KMS-11 (cell line): ENCODE measurements at regions not wholly inside any gene's neighbourhood (a gene's known extent, or its start where the extent isn't known, plus 50 kb on each side); places are given as distances from the start of the nearest gene placed in this dataset.
"Not testable (repeated sequence)": the region's sequence is repeated elsewhere in the genome, so short reads cannot be mapped to it uniquely, and the experiment has no call there.

ENCODE experiments used
- H2AFZ ChIP-seq: fragments of 200-600 bp; sonication (generic); 2 replicates; pipeline ENCODE4 v1.6.1; 2016; ENCODE audit warnings: antibody characterized with exemption, mixed run types, low read depth
- H3K27ac ChIP-seq: fragments of 200-600 bp; sonication (generic); 2 replicates; pipeline ENCODE4 v1.6.1; 2016; ENCODE audit warnings: mild to moderate bottlenecking, mixed run types
- H3K27me3 ChIP-seq: fragments of 200-600 bp; sonication (generic); 2 replicates; pipeline ENCODE4 v1.6.1; 2017; ENCODE audit warnings: mild to moderate bottlenecking, low read depth, mixed run types, moderate library complexity; ENCODE audit not compliant: insufficient read depth
- H3K36me3 ChIP-seq: fragments of 200-600 bp; sonication (generic); 2 replicates; pipeline ENCODE4 v1.6.1; 2017; ENCODE audit warnings: mild to moderate bottlenecking, mixed run types; ENCODE audit not compliant: insufficient read depth
- H3K4me1 ChIP-seq: fragments of 200-600 bp; sonication (generic); 2 replicates; pipeline ENCODE4 v1.6.1; 2016; ENCODE audit warnings: mild to moderate bottlenecking, low read depth, mixed run types; ENCODE audit not compliant: poor library complexity, severe bottlenecking
- H3K4me2 ChIP-seq: fragments of 200-600 bp; sonication (generic); 2 replicates; pipeline ENCODE4 v1.7.0; 2016; ENCODE audit warnings: mild to moderate bottlenecking, mixed run types
- H3K4me3 ChIP-seq: fragments of 200-600 bp; sonication (generic); IDR thresholded peaks from 2 replicates; pipeline ENCODE4 v1.6.1; 2017; ENCODE audit warnings: low read depth, low read length, mixed read lengths; ENCODE audit not compliant: insufficient read depth
- H3K79me2 ChIP-seq: fragments of 200-600 bp; sonication (generic); 2 replicates; pipeline ENCODE4 v1.6.1; 2016; ENCODE audit warnings: low read depth, mixed run types; ENCODE audit not compliant: insufficient read depth
- H3K9ac ChIP-seq: fragments of 200-600 bp; sonication (generic); 2 replicates; pipeline ENCODE4 v1.6.1; 2016; ENCODE audit warnings: mild to moderate bottlenecking, mixed run types
- H4K20me1 ChIP-seq: fragments of 200-600 bp; sonication (generic); 2 replicates; pipeline ENCODE4 v1.6.1; 2016; ENCODE audit warnings: mild to moderate bottlenecking, mixed run types; ENCODE audit not compliant: insufficient read depth
- CTCF ChIP-seq: fragments of 200-600 bp; sonication (generic); conservative IDR thresholded peaks from 2 replicates; pipeline ENCODE4 v1.6.1; 2017; ENCODE audit warnings: low read depth, mild to moderate bottlenecking, antibody characterized with exemption, low read length, moderate library complexity, mixed read lengths

GRCh38 chr6:137623293-137623692 is 129.1 kb upstream of the OLIG3 start:
- Histone ChIP-seq H3K27me3 (no peaks in the 10 kb centered on the region), H2AFZ (no peak overlapping the region), H3K27ac (no peak overlapping the region), H3K4me1 (no peaks in the 10 kb centered on the region), H3K9ac (no peak overlapping the region), H3K79me2 (no peaks in the 10 kb centered on the region), H3K36me3 (no peaks in the 10 kb centered on the region), H4K20me1 (no peaks in the 10 kb centered on the region), H3K4me3 (no peak overlapping the region), H3K4me2 (no peak overlapping the region)
- TF ChIP-seq CTCF, result no peak

- H2AFZ ChIP-seq, result no peak overlapping the region
- no peaks in the 10 kb centered on the region for H3K36me3 ChIP-seq
- H3K79me2 ChIP-seq, result no peaks in the 10 kb centered on the region
- no peak for TF ChIP-seq CTCF
- H4K20me1 ChIP-seq, result no peaks in the 10 kb centered on the region
- no peaks in the 10 kb centered on the region for H3K27me3 ChIP-seq
- H3K4me1 ChIP-seq, result no peaks in the 10 kb centered on the region
- no peak overlapping the region for H3K9ac ChIP-seq
- no peak overlapping the region for H3K27ac ChIP-seq
- H3K4me2 ChIP-seq, result no peak overlapping the region
- H3K4me3 ChIP-seq, result no peak overlapping the region
Observed at GRCh38 chr6:137625100-137625661, 131.0 kb upstream of the OLIG3 start.

GRCh38 chr6:137625808-137626207 is 131.6 kb upstream of the OLIG3 start:
- H3K4me2 ChIP-seq, result no peak overlapping the region
- no peaks in the 10 kb centered on the region for H4K20me1 ChIP-seq
- no peaks in the 10 kb centered on the region for H3K4me1 ChIP-seq
- no peaks in the 10 kb centered on the region for H3K36me3 ChIP-seq
- no peak overlapping the region for H3K9ac ChIP-seq
- no peaks in the 10 kb centered on the region for H3K79me2 ChIP-seq
- no peak for TF ChIP-seq CTCF
- H3K27me3 ChIP-seq, result no peaks in the 10 kb centered on the region
- no peak overlapping the region for H3K27ac ChIP-seq
- H2AFZ ChIP-seq, result no peak overlapping the region
- H3K4me3 ChIP-seq, result no peak overlapping the region

- no peak overlapping the region for H3K9ac ChIP-seq
- H4K20me1 ChIP-seq, result no peaks in the 10 kb centered on the region
- H3K27me3 ChIP-seq, result no peaks in the 10 kb centered on the region
- no peaks in the 10 kb centered on the region for H3K4me1 ChIP-seq
- no peak for TF ChIP-seq CTCF
- no peak overlapping the region for H2AFZ ChIP-seq
- H3K36me3 ChIP-seq, result no peaks in the 10 kb centered on the region
- H3K27ac ChIP-seq, result no peak overlapping the region
- no peaks in the 10 kb centered on the region for H3K79me2 ChIP-seq
- no peak overlapping the region for H3K4me3 ChIP-seq
- H3K4me2 ChIP-seq, result no peak overlapping the region
Observed at GRCh38 chr6:137630666-137631065, 136.5 kb upstream of the OLIG3 start.

GRCh38 chr6:137631323-137631722 is 137.1 kb upstream of the OLIG3 start:
- H2AFZ ChIP-seq, result no peak overlapping the region
- peaks cover 4% of the 10 kb centered on the region for H3K4me1 ChIP-seq
- H3K4me2 ChIP-seq, result no peak overlapping the region
- no peaks in the 10 kb centered on the region for H3K36me3 ChIP-seq
- H3K4me3 ChIP-seq, result no peak overlapping the region
- no peak overlapping the region for H3K27ac ChIP-seq
- no peak overlapping the region for H3K9ac ChIP-seq
- no peaks in the 10 kb centered on the region for H3K79me2 ChIP-seq
- H4K20me1 ChIP-seq, result no peaks in the 10 kb centered on the region
- TF ChIP-seq CTCF, result no peak
- H3K27me3 ChIP-seq, result no peaks in the 10 kb centered on the region

- H3K36me3 ChIP-seq, H3K79me2 ChIP-seq, H3K4me3 ChIP-seq, H2AFZ ChIP-seq, H3K4me2 ChIP-seq, H3K27me3 ChIP-seq, H3K9ac ChIP-seq, H3K27ac ChIP-seq, H4K20me1 ChIP-seq: not testable (repeated sequence)
- H3K4me1 ChIP-seq, result peaks cover 33% of the 10 kb centered on the region
Observed at GRCh38 chr6:137634177-137634576, 140.0 kb upstream of the OLIG3 start.
